Heart left ventricle (tissue), 16 donors: ENCODE measurements at regions not wholly inside any gene's neighbourhood (a gene's known extent, or its start where the extent isn't known, plus 50 kb on each side); places are given as distances from the start of the nearest gene placed in this dataset.

Experiments used
- ATAC-seq, 4 donors: fragments of 200-7000 bp; cut with Tn5 transposase; one replicate each; pipeline ENCODE4 v1.9.1; 2020 to 2022; ENCODE audit warnings: moderate library complexity in 4 of 4, mild to moderate bottlenecking in 3 of 4, moderate number of reproducible peaks in 1 of 4
- DNase-seq, 5 donors: peaks; one replicate each; pipeline ENCODE4 v3.0.0-alpha.2; 2020
- H3K27ac ChIP-seq, 12 donors: fragments of 200-600 bp; sonication (generic) in 4 of 12; one replicate each; pipeline versions ENCODE4 v1.5.0 to v1.8.0; 2016 to 2022; ENCODE audit warnings: mild to moderate bottlenecking in 2 of 12
- H3K27me3 ChIP-seq, 9 donors: fragments of 200-600 bp; sonication (generic) in 2 of 9; one replicate each; pipeline versions ENCODE4 v1.5.1 to v1.8.0; 2016 to 2022; ENCODE audit warnings: mild to moderate bottlenecking in 3 of 9
- H3K36me3 ChIP-seq, 9 donors: fragments of 200-600 bp; sonication (generic) in 2 of 9; one replicate each; pipeline versions ENCODE4 v1.5.0 to v1.8.0; 2018 to 2022; ENCODE audit warnings: mild to moderate bottlenecking in 2 of 9
- H3K4me1 ChIP-seq, 12 donors: fragments of 200-600 bp; sonication (generic) in 4 of 12; one replicate each; pipeline versions ENCODE4 v1.5.0 to v1.8.0; 2016 to 2022; ENCODE audit warnings: mild to moderate bottlenecking in 3 of 12
- H3K4me3 ChIP-seq, 12 donors: fragments of 200-600 bp; sonication (generic) in 4 of 12; one replicate each; pipeline versions ENCODE4 v1.5.0 to v1.8.0; 2017 to 2022; ENCODE audit warnings: mild to moderate bottlenecking in 9 of 12, moderate library complexity in 4 of 12
- H3K9me3 ChIP-seq, 12 donors: fragments of 200-600 bp; sonication (generic) in 4 of 12; one replicate each; pipeline versions ENCODE4 v1.5.0 to v1.8.0; 2016 to 2022; ENCODE audit warnings: mild to moderate bottlenecking in 1 of 12
- POLR2A ChIP-seq, 2 donors: fragments of 450-650 bp; IDR thresholded peaks; one replicate each; pipeline ENCODE4 v1.6.1; 2017; ENCODE audit warnings: antibody characterized with exemption in 2 of 2, mild to moderate bottlenecking in 2 of 2, moderate library complexity in 2 of 2
- WGBS, 4 donors: extraction: QIAGEN DNeasy Blood & Tissue Kit in 2 of 4; methylation state at CpG; one replicate each; pipeline versions ENCODE4 v1.1.5 to v1.1.7; 2013 to 2018; 5-methylcytosine and 5-hydroxymethylcytosine counted together
- intact Hi-C, 10 donors: fragments of 100-400 bp; cut with DNase I; formaldehyde crosslinking; loops; one replicate each; pipeline versions ENCODE4 v1.11.1 to v1.14.2; 2022
- TF ChIP-seq, protein P1 (sequence below), 12 donors: fragments of 200-600 bp; sonication (generic) in 4 of 12; IDR thresholded peaks; one replicate each; pipeline versions ENCODE4 v1.5.0 to v1.8.0; 2018 to 2022; ENCODE audit warnings: antibody characterized with exemption in 12 of 12, mild to moderate bottlenecking in 5 of 12
- donor health status: ischemic (EF 13 %, LVEDD 7.1; RV severe dilation, severe dysfunction).
- donor health status: healthy with polysubstance abuse.
- donor health status: DM: no; HTN: yes; CAD: no.
- donor health status: DM: no; HTN: no; CAD: no.
- donor health status: ischemic (EF 25% LVEDD 6.9; RV normal size, moderate dysfunction).
- donor health status: ischemic (EF 25% LVEDD 5.7; RV mildly dilated, moderate dysfunction).
- donor health status: healthy.
- donor health status: DM: yes; HTN: yes; CAD: no.
- donor health status: ischemic (EF 35%, LVEDD 5.7; RV mildly dilated, moderate dysfunction).
- donor health status: nonischemic (EF 11% LVEDD 7.7; RV severe dilation, severe dysfunction).
- donor health status: DM: yes; HTN: yes; CAD: no.
- donor health status: PGD.
- donor health status: ischemic (EF 29% LVEDD 5.4; RV normal size, mild dysfunction).
- donor health status: nonischemic (EF 23%, LVEDD 6.1; RV moderate dilation, normal function).

- no peak for DNase-seq
- intact Hi-C loops, result no loop called here
- H3K27ac ChIP-seq, result no peak overlapping the region
- no peaks in the 10 kb centered on the region for H3K27me3 ChIP-seq
- H3K4me3 ChIP-seq, result no peak overlapping the region
- no peaks in the 10 kb centered on the region for H3K36me3 ChIP-seq
- H3K4me1 ChIP-seq, result peaks cover 0 to 6% (median 0%) of the 10 kb centered on the region in 12 donors
- TF ChIP-seq, protein P1, sequence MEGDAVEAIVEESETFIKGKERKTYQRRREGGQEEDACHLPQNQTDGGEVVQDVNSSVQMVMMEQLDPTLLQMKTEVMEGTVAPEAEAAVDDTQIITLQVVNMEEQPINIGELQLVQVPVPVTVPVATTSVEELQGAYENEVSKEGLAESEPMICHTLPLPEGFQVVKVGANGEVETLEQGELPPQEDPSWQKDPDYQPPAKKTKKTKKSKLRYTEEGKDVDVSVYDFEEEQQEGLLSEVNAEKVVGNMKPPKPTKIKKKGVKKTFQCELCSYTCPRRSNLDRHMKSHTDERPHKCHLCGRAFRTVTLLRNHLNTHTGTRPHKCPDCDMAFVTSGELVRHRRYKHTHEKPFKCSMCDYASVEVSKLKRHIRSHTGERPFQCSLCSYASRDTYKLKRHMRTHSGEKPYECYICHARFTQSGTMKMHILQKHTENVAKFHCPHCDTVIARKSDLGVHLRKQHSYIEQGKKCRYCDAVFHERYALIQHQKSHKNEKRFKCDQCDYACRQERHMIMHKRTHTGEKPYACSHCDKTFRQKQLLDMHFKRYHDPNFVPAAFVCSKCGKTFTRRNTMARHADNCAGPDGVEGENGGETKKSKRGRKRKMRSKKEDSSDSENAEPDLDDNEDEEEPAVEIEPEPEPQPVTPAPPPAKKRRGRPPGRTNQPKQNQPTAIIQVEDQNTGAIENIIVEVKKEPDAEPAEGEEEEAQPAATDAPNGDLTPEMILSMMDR (IDR thresholded peaks at IDR 0.05), result no peak
- no peak for TF ChIP-seq POLR2A (IDR thresholded peaks at IDR 0.05)
- ATAC-seq, result no peak
- WGBS, 4 donors, result 50 to 98% (median 96%) methylated on average over 2 of the region's 2 CpGs
- peaks cover 0 to 3% (median 0%) of the 10 kb centered on the region in 12 donors for H3K9me3 ChIP-seq
These were observed 60.6 kb upstream of the STX18 start for GRCh38 chr4:4602468-4602867.

- Histone ChIP-seq H3K4me1 (peaks cover 0 to 6% (median 0%) of the 10 kb centered on the region in 12 donors), H3K27me3 (no peaks in the 10 kb centered on the region), H3K27ac (no peak overlapping the region), H3K9me3 (peaks cover 0 to 3% (median 0%) of the 10 kb centered on the region in 12 donors), H3K4me3 (no peak overlapping the region), H3K36me3 (no peaks in the 10 kb centered on the region)
- TF ChIP-seq POLR2A (IDR thresholded peaks at IDR 0.05), result no peak
- TF ChIP-seq, protein P1 (IDR thresholded peaks at IDR 0.05), result no peak
- ATAC-seq, result no peak
- WGBS, 4 donors, result 79 to 89% (median 82%) methylated on average over 11 to 13 of the region's 13 CpGs
- intact Hi-C loops, result no loop called here
- no peak for DNase-seq
These were observed 60.0 kb upstream of the STX18 start for GRCh38 chr4:4601803-4602369.

DNA sequence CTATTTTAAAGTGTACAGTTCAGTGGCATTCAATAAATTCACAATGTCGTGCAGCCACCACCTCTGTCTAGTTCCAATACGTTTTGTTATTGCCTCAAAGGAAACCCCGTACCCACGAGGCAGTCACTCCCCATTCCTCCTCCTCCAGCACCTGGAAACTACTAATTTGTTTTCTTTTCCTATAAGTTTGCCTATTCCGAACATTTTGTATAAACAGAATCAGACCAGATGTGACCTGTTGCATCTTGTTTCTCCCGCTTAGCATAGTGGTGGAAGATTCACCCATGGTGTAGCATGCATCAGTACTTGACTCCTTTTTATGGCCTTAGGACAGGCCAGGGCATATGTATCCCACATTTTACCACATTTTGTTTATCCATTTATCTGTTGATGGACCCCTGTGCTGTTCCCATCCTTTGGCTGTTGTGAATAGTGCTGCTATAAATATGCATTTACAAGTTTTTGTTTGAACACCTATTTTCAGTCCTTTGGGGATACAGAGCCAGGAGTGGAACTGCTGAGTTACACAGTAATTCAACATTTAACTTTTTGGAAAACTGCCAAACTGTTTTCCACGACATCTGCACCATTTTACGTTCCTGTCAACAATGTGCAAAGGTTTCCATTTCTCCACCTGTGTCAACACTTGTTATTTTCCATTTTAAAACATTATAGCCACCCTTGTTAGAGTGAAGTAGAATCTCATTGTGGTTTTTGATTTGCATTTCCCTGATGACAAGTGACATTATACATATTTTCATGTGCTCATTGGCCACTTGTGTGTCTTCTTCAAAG is 57.8 kb upstream of the STX18 start:
- ATAC-seq, result no peak
- 77 to 81% (median 79%) methylated on average over 8 of the region's 8 CpGs for WGBS, 4 donors

More for the DNA sequence above, 57.8 kb upstream of the STX18 start:
- Histone ChIP-seq H3K27ac (no peak overlapping the region), H3K4me1 (peaks cover 0 to 6% (median 0%) of the 10 kb centered on the region in 12 donors), H3K9me3 (peaks cover 0 to 15% (median 8%) of the 10 kb centered on the region in 12 donors), H3K27me3 (no peaks in the 10 kb centered on the region), H3K36me3 (no peaks in the 10 kb centered on the region), H3K4me3 (no peak overlapping the region)
- intact Hi-C loops, result no loop called here
- TF ChIP-seq POLR2A (IDR thresholded peaks at IDR 0.05), result no peak
- TF ChIP-seq, protein P1 (IDR thresholded peaks at IDR 0.05), result no peak
- DNase-seq, result no peak
